NCI-H2196 (cell line): ENCODE measurements at regions not wholly inside any gene's neighbourhood (a gene's known extent, or its start where the extent isn't known, plus 50 kb on each side); places are given as distances from the start of the nearest gene placed in this dataset.
"Not testable (repeated sequence)": the region's sequence is repeated elsewhere in the genome, so short reads cannot be mapped to it uniquely, and the experiment has no call there.

Experiments
- DNase-seq: peaks from one replicate; lab custom pipeline; 2025; ENCODE audit not compliant: unreplicated experiment; lab: John Stamatoyannopoulos, UW

DNA sequence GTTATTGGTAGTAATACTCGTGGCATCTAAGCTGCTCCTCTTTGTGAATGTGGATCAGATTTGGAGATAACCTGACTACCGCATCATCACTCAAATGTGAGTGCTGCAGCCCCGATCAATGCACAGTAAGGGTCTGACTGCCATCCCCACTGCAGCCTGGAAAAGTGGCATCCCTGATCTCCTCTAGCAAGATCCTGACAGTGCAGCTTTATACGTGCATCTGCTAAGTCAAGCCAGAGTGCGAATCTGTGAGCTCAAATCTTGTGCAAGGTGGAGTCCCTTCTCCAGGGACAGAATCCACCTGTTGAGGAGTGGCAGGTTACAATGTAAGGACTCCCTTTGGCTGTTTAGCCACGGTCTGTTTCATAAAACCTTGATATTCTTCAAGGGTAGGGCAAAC lies 215.0 kb upstream of the EXOC2 start:
- no peak for DNase-seq

DNA sequence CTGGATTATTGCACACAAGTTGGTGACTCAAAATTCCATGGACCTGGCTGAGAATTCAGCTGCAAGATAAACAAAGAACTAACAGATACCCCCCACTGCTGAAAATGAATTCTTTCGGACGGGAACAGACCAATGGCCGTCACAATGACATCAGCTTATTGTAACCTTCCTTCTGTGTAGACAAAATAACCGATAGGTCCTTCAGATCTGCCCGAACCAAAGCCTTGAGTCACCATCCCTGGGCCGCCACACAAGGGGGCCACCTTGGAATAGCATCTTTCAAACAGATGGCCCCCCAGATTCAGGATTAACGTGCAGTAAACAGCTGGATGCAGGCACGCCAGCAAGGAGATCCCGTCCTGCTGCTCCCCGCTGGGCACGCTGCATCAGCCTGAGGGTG lies 214.0 kb upstream of the EXOC2 start:
- no peak for DNase-seq

DNA sequence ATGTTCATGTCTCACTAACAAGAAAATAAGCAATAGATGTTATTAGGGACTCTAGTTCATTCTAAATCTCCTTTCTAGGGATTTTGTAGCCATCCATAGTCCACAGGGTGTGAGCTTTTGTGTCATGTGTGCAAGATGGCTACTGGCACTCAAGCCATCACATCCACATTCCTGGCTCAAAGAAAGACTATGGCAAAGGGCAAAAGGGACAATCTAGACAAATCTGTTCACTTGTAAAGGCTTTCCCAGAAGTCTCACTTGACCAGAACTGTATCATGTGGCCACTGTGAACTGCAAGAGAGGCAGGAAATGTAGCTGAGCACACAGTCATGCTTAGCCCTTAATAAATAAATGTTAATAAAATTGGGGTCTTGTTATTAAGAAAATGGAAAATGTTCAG lies 212.6 kb upstream of the EXOC2 start:
- no peak for DNase-seq

DNA sequence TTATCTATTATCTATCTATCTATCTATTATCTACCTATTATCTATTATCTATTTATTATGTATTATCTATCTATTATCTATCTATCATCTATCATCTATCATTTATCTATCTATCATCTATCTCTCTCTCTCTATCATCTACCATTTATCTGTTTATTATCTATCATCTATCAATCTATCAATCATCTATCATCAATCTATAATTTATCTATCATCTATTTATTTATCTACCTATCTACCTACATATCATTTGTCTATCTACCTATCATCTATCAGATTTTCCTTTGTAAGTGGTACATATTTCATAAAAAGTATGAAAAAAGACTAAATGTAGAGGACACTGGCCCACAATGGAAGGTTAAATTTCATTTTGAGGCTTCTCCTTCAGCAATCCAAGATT lies 212.1 kb upstream of the EXOC2 start:
- DNase-seq = no peak

DNA sequence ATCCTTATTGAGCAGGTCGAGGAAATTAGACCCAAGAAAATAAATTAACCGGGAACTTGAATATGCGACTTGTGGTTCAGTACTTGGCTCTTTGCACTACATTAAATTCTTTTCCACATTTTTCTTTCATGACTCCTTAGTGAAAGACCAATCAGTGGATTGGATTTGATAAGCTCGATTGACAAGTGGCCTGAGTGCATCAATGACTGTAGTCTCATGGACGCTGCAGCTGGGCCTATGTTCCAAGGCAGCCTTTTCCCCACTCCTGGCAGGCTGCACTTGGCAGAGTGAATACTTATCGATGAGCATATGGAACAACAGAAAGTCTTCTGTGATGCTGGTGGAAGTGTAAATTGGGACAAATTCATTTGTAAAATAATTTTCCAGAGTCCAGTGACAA lies 210.8 kb upstream of the EXOC2 start:
- no peak for DNase-seq

DNA sequence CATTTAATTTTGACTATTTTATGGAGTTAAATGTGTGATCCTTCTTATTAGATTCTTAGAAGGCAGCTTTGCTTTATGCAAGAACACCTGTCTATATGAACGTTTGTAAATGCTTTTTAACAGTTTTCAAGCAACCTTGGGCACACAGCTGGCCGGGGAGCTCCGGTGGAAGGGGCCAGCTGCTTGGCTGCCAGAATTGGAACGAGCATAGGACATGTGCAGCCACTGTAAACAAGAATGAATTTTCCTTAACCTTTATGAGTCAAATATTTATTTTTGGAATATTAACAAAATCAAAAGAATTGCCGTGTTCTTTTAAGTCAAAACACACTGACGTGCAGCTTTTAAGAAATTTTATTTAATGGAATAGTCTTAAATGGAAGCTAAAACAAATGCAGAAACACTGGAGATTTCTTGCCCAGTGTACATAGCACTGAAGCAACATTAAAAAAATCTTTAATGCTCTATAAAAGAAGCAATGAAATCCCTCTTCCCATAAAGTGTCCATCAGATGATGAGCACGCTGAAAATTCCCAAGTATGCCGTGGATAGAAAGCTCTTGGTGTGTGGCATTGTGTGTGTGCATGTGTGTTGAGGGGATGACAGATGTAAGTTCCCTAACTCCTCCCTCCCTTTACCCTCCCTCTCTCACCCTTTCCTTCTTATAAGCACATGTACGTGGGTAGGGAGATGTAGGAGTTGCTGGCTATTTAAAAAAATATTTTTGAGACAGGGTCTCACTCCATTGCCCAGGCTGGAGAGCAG lies 208.9 kb upstream of the EXOC2 start:
- DNase-seq = no peak

DNA sequence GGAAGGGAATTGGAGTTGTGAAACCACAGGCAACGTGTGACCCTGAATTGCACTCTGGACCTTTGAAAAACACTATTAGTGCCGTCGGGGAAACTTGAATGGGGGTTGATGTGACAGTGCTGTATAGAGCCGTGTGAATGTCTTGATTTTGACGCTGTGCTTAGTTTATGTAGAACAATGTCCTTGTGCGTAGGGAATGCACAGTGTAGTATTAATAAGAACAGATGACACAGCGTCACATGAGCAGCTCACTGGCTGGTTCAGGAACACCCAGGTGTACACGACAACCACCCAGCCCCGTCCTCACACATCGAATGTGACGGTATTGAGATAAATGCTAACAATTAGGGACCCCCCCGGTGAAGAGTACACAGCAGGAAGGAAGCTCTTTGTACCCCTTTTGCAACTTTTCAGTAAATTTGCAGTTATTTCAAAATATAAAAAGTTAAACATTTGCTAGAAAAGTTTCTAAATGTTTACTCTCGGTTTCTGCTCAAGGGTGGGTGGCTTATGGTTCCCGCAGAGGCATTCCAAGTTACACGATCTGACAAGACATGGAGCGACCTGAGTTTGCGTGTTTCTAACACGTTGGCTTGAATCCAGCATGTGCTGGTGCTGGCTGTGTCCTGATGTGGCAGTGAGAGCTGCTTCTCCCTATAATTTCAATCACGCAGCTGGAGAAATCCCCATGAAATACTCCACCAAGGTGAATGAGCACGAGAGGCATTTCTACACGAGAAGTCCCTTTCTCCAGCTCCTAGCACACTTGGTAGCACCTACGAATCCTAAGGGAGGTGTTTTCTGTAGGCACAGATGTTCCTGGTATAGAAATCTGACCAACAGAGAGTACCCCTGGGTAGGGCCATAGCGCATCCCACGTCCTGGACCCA lies 208.0 kb upstream of the EXOC2 start:
- DNase-seq = no peak

DNA sequence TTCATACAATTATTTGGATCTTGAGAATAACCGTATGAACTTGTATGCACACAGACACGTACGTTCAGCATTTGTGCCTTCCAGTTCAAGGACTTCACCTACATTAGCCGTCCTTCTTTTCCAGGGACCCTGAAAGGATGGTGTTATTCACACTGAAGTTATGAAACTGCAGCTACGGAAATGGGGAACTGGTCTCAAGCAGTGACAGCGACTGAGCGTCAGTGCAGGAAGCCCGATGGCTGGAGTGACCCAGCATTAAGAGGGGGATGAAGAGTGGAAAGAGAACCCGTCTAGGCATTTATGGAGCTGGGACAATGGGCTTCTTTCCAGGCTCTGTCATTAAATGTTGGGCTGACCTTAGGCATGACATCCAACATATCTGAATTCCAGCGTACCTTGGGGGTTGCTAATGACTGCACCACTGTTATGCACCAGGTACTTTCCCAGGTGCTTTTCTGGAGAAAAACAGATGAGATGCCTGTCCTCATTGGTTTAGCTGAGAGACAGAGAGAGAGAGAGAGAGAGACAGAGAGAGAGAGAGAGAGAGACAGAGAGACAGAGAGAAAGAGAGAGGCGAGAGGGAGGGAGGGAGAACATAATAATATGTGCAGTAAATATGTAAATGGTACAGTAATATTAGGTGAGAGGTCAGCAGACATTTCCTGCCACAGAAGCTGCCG lies 204.7 kb upstream of the EXOC2 start:
- DNase-seq = no peak

DNA sequence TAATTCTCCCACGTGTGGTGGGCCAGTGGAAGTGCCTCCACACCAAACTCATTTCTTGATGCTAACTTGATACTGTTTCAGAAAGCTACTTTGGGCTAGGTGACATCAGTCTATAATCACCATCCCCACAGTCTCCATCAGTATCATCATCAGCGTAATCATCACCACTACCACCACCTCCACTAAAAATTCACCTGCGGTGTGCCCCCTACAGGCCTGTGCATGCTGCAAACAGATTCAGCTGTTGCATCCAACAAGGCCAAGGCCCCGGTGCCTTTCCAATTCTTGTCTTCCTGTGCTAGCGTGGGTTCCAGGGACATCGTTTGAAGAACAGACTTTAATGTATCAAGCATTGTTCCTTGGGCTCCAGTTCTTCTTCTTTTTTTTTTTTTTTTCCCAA lies 201.3 kb upstream of the EXOC2 start:
- DNase-seq = no peak

DNA sequence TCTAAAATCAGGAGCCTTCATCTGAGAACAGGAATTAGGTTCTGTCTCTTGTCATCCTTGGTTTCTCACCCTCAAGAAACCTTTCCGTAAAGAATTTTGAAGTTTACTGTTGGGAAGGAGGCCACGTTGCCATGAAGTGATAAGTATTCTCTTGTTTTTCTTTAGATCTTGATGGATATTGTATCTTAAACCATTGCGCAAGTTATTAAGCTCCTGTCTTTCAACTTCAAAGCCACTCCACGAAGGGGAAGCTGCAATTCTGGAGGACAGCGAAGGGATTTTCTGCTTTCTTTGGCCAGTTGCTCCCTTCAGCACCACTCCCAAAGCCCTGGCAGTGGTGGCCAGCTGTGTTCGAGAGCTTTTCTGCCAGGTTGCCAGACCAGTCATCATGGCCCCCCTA lies 198.1 kb upstream of the EXOC2 start:
- DNase-seq = no peak

DNA sequence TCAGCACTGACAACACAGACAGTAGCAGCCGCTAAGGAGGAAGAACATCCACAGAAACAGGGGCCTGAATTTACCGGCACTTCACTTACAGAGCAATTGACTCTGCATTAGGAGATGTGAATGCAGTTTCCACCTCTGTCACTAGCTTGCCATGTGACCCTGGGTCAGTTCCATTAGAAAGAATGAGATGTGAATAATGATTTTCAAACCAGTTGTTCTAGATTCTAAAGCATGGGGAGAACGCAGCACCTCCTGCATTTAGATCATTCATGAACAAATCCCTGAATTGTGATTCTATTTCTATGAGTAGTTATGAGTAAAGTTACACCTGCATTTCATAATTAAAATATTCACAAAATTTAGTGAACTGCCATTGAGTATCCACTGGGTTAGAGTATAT lies 197.3 kb upstream of the EXOC2 start:
- DNase-seq = no peak

DNA sequence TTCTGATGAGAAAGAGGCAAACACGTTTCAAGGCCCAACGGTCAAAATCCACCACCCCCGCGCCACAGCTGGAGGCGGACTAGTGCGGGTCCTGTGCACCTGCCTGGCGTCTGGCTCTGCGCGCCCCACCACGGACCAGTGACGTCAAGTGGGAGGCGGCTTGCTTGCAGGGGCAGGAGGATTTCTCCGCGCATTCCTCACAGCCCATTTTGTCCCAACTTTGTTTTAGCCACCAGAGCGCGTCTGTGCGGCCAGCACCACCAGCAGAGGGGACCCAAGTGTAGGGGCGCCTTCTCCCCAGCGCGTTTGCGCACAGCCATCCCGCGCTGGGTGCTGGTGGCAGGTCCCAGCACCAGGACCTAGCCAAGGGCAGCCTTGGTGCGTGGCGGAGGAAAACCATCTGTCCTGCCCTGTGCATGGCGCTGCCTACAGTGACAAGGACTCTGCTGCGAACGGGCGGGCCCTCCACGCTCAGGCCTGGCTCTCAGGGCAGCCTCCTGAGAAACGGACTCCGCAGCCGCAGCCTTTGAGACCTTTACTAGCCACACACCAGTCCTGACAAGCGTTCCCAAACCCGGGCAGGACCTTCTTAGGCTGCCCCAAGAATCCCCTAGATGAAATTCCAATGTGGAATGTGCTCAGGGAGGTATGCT lies 194.8 kb upstream of the EXOC2 start:
- DNase-seq = no peak

DNA sequence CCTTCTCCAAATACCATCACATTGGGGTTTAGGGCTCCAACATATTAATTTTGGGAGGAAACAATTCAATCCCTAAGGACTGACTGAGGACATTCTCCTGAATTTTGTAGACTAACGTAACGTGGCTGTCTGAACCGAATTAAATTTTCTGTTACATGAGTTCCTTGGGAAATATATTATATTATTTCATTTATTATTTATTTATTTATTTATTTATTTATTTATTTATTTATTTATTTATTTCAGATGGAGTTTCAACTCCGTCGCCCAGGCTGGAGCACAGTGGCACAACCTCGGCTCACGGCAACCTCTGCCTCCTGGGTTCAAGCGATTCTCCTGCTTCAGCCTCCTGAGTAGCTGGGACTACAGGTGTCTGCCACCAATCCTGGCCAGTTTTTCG lies 193.2 kb upstream of the EXOC2 start:
- DNase-seq = not testable (repeated sequence)

DNA sequence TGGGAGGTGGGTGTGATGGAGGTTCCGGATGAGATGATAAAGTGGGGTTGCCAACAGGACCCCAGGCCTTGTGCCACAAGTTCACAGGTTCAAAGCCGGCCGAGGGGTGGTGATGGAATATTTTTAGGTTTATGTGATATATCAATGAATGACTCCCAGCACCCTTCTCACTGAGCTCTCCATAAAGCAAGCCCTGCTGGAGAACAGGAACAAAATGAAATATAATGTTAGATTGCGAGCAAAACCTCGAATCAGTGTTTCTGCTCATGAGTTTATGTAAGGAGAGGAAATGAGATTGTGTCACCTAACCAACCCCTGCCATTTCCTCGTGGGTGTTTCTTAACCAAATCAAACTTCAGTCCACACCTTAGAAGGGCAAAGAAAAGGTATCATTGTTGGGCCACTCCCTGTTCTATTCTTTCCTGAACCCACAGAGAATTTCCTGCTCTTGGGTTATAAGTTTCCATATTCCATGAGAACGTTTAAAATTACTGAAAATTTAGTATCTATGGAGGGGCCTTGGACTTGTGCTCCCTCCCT lies 192.2 kb upstream of the EXOC2 start:
- DNase-seq = no peak

DNA sequence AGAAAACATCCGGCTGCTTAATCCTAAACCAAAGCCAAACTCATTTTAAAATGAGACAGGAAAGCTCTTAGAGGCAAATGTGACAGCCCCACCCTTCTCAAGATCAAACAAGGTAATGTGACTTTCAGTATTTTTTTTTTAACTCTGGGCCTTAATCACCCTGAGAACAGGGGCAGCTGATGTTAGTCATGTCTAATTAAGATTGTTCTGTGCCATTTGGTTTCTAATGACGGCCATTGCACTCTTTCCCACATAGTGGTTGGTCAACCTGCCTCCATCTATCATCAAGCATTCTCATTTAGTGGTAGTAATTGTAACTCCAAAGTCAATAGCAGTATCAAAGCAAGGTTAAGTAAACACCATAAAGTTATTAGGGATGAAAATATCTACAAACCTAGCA lies 191.6 kb upstream of the EXOC2 start:
- no peak for DNase-seq

DNA sequence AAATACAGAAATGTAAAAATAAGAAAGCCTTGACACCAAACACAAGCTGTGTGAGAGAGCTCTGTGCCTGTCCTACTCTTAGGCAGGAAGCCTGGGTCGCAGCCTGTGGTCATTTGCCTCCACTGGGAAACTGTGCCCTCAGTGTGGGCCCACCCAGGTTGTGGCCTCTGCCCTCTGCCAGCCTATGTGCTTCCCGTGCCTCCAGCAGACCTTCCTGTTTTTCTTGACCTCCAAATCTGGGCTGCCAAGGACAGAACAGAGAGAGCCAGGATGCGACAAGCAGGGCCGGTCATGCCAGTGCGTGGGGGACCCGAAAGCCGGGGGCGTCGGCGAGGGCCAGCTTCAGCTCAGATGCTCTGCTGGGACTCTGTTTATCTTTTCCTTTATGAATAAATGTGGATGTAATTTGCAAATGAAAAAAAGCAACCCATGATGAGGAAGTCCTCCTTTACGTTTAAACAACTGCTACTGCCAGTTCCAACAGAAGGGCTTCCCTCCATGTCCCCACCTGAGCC lies 189.2 kb upstream of the EXOC2 start:
- no peak for DNase-seq

DNA sequence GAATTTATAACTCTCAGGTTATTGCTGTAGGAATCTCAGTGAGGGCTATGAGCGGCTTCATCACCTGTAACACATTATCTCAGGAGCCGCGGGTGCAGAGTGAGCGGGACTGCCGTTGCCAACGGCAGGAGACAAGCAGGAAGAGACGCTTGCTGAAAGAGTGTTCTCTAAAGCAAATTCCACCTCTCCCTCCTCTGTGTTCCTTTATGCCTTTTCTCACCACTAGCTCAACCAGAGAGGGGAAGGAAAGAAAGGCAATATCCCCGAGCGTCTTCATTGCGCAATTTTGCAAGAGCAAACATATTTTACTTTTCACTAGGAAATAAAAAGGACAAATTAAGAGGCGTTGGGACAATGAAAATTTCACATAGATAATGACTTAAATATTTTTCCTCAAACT lies 185.2 kb upstream of the EXOC2 start:
- no peak for DNase-seq

DNA sequence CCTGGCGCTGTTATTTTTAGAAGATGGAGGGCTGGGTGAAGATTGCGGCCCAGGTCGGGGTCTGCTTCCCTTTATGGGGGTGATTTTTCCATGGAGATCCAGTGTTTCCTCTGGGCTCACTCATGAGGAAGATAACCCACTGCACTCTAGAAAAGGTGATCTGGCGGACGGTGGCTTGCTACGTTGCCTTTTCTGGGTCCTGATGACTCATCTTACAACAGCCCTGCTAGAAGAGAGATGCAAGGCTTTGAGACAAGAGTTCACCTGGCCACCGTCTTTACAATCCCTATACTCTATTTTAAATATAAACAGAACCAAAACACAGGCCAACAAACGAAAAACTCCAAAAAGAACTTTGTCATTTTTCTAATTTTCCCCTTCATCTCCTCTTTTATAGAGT lies 182.1 kb upstream of the EXOC2 start:
- no peak for DNase-seq

DNA sequence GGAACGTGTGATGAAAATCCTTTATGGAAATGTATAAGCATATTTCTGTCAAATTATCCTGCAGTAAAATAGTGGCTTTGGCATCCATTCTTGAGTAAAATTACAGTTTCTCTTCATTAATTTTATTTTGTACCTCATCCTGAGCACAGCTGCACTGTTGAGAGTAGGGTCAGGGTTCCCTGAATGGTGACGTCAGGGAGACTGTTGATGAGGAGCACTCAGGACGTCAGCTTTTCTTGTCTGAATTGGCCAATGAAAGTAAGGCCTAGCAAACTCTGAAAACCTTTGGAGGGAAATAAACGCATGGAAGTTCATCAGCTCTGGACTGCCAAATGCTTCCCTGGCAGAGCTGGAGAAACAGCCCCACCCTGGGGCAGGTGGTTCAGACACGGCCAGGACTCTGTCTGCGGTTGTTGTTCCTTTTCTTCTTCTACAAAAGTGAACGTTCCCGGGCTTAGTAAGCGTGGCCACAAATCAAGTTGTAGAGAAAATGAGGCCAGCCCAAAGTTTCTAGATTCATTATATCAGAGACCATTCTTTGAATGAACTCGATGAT lies 179.7 kb upstream of the EXOC2 start:
- DNase-seq = no peak

DNA sequence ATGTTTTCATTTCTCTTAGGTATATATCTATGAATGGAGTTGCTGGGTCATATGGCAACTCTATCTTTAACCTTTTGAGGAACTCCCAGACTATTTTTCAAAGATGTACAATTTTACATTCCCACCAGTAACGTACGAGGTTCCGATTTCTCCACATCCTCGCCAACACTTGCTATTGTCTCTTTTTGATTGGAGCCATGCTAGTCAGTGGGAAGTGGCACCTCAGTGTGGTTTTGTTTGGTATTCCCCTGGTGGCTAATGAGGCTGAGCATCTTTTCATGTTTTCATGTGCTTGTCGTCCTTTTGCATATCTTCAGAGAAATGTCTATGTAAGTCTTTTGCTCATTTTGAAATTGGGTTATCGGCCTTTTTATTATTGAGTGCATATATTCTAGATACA lies 178.6 kb upstream of the EXOC2 start:
- DNase-seq = no peak

DNA sequence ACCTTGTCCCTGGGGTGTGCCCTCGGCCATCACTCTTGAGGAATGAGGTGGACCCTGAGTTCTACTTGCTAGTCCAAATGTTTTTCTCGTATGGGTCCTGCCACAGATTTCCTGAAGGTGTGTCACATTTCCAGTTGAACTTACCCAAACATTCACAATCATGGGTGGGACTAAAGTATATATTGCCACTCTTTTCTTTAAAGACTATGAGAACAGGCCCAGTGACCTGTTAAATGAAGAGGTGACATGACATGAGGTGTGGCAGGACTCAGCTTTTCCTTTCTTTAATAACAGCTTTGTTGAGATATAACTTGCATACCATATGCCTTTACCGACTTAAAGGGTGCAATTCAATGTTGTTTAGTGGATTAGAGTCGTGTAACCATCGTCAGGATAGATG lies 177.2 kb upstream of the EXOC2 start:
- DNase-seq = no peak
